ENCODE measurements at regions not wholly inside any gene's neighbourhood (a gene's known extent, or its start where the extent isn't known, plus 50 kb on each side); places are given as distances from the start of the nearest gene placed in this dataset.
"Not testable (repeated sequence)": the region's sequence is repeated elsewhere in the genome, so short reads cannot be mapped to it uniquely, and the experiment has no call there.

DNA sequence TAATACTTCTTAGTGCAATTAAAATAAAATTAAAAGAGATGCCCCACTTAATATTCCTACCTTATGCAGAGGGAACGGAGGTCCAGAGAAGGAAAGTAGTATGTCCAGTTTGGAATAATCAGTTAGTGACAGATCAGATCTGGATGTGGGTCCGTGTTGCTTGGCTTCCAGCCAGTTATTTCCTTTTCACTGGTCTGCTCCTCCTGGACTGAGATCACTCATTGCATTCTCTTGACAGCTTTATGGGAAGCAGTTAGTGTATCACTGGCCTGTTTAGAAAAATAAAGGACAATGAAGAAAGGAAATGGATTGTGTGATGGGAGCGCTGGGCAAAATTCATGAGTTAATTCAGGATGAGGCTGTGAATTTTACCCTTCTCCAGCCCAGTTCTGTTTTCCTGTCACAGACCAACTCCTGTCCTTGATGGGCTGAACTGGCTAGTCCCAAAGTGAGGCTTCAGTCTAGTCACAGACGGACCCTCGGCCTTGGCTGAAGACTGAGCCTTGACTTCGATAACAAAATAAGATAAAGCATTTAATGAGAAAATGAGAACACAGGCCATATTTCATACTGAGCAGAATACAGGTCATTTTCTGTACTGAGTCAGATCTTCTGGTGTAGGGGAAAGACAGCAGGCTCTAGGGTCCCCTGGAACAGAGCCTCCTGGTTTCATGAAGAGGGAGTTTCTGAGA is 85.2 kb upstream of the TRABD2B start:
- DNase-seq = no peak

DNA sequence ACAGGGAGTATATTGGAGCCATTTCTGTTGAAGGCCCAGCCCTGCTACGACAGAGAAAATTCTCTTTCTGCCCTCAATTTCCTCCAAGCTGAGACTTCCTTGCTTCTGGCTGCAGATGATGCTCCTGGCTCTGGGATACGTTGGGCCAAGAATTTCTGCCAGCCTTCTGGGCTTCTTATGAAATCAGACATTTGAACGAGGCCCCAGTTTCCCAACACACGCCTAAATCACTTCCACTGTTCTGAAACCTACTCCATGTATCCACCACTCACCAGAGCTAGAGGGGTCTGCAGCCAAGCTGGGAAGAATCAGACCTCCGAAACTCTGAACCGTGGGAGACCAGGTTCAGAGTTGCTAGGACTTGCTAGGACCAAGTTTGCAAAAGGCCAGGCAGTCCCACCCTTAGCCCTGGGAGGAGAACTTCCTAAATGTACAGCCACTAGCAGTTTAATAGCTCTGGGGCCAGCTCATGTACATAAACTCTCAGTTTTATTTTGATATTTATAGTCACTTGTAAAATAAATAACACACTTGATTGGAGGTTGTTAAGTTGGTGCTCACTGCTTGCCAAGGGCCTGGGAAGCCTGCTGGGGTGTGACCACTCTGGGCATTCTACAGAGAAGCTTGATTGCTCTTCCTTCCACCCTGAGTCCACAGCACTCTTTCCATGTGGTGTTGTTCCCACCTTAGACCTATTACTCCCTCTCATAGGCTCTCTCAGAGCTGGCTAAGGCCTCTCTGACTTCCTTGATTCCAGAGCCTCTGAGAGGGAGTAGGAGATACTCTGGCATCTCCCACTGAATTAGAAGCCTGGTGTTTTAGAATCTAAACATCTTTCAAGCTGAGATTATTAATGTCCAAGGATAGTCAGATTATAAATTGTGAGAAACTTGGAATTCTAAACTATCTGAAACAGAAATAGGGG is 83.4 kb upstream of the TRABD2B start:
- DNase-seq = no peak

DNA sequence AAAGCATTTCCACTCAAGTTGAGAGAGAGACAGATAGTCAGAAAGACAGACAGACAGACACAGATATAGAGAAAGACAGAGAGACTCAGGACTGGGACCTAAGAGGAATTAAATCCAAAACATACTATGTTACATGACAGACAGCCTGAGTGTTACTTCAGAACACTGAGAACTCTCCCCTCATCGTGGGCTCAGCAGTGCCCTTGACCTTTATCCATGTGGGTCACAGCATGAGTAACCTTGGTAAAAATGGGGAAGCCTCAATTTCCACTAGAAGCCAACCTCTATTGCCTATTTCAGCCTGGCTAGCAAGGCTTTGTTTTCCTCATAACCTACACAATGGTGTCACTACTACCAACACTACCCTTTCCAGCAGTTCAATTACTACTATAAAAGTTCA is 81.9 kb upstream of the TRABD2B start:
- DNase-seq = no peak

DNA sequence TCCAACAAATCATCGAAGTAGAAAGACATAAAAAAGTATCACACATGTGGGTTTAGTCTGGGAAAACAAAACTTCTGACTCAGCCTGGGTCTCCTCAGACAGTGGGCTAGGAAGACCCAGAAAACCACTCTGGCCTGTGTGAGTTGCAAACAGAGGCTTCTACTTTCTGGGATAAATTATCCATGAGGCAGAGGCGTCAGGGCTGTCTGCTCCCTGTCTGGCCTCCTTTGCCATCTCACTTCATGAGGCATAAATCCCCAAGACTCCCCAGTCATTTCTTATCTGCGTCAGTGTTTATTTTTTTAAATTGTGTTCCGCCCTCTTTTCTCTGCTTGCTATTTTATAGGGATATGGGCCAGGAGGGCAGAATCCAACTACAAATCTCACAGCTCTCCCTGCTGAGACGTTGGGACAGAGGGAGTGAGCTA is 80.6 kb upstream of the TRABD2B start:
- DNase-seq = no peak

DNA sequence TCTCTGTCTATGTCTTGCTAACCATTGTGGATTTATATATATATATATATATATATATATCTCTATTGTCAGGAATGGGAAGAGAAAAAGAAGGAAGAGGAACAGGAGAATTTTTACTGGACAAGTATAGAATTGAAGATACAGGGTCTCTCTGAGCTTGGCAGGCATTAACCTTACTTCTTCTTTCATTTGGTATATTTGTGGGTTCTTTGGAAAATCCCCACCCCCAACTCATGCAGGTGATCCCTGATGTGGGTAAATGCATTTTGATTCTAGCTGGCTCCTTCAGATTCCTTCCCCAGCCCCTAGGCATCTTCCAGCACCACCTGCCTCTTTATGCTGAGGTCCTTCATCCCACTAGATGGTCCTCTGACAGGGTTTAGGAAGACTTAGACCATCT is 78.8 kb upstream of the TRABD2B start:
- DNase-seq = no peak

DNA sequence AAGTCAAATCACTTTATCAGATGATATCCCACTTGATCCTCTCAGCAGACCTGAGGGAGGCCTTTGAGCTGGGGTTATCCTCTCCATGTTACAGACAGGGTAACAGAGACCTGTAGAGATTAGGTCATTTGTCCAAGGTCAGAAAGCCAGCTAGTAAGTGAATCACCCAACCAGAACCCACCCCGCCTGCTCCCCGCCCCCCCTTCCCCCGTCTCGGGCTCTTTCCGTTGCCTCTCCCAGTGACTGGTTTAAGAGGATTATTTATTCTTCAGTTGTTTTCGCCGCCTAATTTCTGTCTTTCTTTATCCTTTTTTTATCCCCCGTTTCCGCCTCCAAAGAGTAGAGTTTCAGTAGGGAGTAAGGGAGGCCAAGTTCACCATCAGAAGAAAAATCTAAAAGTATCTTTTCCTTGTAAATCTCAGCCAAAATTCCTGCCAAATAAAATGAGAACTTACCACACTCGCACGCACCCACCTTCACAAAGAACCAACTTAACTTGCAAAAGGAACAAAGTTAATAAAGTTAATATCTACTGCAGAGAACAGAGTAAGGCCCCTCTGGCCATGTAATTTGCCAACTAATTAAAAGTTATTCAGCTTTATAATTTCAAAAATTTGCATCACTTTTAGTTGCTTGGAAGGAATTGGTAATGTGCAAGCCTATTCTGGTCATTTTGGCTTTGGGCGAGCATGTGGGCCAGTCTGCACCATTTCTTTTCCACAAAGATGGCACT is 76.8 kb upstream of the TRABD2B start:
- no peak for DNase-seq

DNA sequence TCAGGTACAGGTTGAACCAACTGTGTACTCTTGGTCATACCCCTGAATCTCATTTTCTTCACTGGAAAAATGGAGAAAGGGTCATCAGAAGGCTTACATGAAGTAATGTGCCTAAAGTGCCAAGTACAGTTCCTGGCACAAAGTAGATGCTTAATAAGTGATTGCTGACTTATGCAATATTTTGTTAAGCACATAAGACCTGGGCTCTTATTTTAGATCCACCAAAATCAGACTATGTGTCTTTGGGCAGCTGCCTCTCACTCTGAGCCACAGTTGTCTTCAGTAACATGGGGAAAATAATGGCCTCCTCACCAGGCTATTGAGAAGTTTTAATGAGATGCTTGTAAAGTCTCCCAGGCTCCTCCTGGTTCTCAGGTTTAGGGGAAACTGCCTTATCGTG is 74.3 kb upstream of the TRABD2B start:
- DNase-seq = no peak

DNA sequence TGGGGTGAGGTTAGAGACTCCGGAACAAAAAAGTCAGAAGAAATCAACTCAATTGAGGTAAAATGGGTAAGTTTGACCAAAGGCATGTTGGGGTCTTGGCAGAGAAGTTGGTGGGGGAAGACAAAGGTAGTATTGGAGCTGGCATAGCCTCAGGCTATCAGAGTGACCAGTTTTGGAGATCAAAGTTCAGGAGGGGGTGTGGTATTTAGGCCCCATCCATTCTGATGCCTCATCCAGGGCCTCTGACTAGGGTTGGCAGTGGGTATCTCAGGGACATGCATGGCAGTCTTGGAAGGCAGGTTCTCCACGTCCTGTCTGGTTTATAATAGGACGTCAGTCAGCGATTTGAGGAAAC is 73.2 kb upstream of the TRABD2B start:
- no peak for DNase-seq

DNA sequence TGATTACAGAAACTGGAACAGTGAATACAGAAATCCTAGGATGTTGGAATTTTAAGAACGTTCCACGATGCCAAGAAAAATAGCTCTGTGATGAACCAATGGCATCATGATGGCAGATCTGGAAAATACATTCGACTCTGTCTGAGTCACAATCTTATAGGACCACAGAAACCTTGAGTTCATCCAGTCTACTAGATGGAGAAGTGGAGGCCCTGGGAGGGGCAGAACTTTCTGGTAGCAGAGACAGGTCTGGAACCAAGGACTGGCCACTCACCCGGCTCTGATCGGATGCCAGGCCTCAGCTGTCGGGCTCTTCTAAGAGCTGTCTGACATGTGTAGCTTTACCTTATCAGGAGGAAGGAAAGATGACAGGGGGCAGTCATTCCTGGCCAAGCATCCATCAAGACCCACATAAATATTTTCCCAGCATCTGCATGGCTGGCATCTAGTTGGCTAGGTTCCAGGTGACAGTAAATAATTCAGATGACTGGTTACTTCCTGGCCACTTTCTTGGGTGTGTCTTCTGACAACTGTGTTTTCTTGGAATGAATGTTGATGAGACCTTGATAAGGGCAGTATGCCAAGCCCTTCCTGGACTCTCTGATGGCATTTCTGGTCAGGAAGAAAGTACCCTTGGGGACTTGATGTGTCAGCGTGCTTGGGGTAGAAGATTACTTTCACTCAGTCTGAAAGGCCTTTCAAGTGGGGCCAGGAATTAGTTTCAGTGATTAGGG is 72.6 kb upstream of the TRABD2B start:
- DNase-seq = no peak

DNA sequence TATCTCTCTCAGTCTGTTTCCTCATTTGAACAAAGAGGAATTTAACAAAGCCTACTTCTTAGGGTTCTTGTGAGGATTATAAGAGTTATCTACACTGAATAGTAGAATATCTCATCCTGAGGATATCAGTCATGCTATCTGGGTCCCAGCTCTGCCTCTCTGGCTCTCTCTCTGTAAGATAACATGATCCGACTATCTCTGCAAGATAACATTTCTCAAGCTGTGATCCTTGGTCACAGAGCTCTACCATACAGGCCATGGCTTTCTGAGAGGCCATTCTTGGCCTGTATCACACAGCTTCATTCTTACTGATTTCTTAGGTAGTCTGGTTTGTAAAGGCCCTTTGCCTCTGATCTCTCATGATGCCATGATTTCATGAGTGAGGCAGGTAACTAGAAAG is 71.0 kb upstream of the TRABD2B start:
- DNase-seq = no peak

DNA sequence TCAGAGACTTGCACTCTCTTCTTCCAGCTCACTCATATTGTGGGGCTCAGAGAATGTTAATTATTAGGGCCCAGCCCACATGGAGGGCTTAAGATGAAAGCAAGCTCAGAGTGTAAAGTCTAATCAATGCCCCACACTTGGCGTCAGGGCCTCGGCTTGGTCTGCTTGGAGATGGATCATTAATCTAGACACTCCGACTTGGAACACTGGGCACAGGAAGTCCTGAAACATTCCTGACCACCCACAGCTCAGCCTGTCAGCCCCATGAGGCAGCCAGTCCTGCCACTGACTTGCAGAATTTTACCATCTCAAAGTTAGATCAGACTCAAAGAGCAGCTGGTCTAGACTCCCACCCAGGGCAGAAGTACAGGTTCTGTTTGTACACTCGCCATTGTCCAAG is 69.8 kb upstream of the TRABD2B start:
- no peak for DNase-seq

DNA sequence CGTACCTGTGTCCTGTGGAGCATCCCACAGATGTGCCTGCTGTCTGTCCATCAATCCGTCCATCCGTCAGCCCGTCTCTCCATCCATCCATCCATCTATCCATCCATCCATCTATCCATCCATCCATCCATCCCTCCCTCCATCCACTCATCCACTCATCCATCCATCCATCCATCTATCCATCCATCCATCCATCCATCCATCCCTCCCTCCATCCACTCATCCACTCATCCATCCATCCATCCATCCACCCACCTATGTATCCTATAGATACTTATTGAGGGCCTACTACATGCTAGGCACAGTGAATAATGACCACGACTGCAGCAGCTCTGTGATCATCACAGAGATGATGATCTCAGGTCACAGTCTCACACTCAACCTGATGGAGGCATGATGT is 67.5 kb upstream of the TRABD2B start:
- DNase-seq = not testable (repeated sequence)

DNA sequence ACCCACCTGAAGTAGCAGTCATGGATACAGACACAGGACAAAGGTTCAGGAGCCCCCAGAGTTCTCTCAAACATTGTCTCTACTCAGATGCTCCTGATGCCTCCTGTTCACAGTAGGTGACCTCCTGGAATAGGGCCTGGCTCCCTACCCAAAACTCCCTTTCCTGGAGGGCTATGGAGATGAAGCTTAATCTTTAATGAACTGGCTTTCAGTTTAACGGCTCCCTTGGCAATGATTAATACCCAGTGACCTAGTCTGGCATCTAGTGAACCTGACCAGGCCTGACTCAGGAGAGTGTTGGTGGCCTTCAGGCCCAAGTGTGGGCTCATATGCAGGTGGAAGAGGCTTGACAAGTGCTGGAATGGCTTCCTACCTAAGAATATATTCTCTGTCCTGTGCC is 65.2 kb upstream of the TRABD2B start:
- no peak for DNase-seq

DNA sequence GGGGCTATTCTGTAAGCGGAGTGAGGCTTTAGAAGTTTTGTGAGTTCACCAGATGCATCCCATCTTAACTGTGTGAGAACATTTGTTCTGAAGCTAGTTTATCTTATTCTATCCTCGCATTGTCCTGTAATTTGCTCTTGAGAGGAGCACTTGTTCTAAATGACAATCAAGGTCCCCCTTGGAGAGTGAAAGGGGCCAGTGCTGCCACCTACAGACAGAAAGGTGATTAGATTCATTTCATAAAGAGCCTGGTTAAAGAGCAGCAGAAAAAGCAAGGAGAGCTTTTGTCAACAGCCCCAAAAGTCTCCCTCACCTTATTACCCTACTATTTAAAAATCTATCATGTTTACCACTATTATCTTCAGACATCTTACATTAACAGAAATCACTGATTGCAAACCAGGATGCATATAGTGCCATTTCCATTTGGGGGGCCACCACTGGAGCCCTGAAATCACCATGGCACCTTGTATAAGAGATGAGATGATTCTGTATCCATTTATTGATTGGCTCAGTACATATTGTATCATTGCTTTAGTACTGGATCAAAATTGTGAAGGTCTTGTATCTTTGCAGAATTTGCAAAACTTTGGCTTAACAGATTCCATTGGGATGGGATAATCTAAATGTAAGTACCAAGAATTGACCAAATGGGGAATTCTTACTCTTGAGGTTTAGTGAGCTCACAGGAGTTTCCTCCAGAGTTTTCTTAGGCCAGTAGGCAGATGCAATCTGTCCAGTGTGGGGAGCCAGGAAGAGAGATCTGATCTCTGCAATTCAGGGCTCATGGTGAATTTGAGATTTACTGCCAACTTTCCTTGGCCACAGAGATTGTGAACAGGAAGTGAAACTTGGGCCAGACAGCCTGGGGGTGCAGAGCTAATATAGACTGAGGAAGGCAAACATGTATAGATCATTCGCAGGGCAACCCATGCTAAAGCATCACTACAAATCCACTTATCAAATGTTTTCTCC is 64.3 kb upstream of the TRABD2B start:
- DNase-seq = peak in 1 of 2 donors; percentile 1

DNA sequence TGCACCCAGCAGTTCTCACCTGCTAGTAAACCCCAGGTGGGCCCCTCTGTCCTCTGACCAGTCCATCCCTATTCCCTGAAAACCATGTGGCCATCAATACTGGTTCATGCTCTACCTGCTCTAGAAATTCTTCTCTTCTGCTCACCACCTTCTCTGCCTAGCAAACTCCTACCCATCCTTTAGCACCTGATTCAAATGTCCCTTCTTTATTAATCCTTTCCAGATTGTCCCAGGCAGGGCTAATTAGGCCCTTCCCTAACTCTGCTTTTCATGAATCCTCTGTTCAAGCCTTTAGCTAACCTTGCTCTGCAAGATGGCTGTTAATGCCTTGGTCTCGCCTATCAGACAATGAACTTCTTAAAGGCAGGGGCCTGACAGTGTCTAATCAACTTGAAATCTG is 62.1 kb upstream of the TRABD2B start:
- DNase-seq = no peak

DNA sequence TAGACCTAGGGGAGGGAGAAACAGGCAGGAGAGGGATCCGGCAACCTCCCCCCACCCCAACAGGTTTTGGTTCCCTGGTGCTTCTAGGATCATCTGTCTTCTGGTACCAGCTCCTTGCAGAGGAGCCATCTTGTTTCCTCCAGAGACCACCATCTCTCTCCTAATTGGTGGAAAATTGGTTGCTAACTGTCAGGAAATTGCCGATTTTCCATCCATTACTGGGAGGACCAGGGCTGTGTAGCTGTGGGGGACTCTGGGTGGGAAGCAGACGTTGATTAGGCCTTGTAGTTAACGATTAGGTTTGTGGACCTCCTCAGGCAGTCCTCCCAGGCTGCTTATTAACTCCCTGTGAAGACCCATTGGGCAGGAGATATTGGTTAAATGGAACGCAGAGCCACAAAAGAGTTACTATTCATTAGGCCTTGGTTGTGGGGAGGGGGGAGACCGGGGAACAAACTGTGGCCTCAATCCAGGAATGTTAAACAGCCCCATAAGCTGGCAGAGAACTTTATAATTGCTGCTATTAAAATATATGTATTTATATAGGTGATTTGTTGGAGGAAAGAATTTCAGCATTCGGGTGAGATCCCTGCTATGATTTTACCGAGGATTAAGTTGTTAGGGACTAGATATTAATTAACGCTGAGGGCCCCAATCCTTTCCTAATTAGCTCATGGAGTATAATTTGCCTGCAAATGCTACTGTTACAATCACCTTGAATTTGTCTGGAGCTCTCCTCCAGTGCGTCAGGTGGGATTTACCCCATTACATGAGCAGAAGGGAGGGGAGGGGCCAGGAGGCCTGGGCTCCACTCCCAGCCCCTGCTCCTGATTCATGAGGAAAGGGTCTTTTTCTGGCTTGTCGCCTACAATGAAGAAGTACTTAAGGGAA is 61.2 kb upstream of the TRABD2B start:
- no peak for DNase-seq

DNA sequence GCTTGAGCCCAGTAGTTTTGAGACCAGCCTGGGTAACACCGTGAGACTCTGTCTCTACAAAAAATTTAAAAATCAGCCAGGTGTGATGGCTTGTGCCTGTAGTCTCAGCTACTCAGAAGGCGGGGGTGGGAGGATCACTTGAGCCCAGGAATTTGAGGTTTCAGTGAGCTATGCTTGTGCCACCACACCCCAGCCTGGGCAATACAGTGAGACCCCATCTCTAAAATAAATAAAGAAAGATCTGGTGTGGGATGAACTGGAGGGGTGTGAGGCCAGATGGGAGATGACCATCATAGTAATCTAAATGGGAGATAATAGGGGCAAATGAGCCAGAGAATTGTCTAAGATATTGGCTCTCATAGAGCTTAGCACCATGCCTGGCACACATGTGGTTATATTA is 60.1 kb upstream of the TRABD2B start:
- no peak for DNase-seq

DNA sequence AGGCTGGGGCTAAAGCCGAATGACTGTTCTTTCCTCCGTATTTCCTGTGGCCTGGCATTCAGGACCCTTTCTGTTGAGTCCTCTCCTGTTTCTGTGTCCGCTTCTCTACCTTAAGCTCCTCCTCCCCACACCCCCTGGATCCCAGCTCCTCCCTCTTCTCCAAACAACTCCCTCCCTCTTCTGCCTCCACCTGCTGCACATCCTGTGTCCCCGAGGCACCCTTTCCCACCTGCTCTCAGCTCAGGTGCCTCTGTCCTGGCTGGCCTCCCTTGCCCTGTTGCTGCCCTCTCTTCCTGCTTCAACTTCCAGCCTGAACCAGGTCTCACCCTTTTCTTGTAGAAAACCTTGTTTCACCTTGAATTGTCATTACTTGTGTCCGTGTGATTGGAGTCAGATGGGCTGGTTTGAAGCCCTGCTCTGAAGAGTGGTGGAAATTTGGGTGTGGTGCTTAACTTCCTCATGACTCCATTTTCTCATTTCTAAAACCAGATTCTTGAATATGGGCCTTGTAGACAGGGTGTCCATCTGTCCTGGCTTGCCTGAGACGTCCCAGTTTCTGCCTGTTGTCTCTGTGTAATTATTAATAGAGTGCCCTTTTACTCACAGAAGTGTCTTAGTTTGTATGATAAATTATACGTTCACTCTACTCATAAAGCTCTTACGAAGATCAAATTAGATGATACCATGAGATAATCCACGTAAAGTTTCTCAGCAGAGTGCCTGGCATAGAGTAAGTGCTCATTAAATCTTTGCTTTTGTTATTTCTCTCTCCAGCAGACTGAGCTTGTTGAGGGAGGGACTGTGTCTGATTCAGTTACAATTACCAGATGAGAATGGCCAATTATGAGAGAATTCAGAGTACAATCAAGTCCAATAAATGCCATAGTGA is 58.9 kb upstream of the TRABD2B start:
- no peak for DNase-seq

DNA sequence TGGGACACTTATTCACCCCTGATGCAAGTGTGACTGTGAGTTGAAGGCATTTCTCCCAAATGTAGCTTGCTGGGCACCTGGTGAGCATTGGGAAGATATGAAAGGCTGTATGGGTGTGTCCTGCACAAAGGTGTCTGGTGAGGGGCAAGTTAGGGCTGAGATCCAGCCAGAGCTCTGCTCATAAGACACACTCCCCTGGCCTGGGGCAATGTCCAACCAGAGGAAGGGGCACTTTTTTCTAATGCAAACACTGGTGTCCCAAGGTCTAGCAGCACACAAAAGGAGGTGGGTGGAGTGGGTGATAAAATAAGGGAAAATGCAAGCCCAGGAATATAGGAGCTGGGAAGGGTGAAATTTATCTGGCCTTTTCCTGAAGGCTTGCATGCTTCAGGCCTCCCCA is 57.0 kb upstream of the TRABD2B start:
- DNase-seq = no peak

DNA sequence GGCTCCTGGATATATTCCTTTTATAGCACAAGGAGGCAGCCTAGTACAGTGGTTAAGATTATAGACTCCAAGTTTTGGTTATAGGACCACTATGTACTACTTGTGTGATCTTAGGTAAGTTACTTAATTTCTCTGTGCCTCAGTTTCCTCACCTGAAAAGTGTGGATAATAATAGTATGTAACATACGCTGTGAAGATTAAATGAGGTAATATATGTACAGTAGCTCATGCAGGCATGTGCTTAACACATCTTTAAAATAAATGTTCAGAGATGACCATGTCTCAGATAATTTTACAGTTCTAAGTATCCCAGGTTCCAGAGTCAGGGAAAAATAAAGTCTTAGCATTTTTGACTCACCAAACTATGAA is 55.7 kb upstream of the TRABD2B start:
- no peak for DNase-seq
